Hepatic stellate cell (primary cell): ENCODE measurements at regions not wholly inside any gene's neighbourhood (a gene's known extent, or its start where the extent isn't known, plus 50 kb on each side); places are given as distances from the start of the nearest gene placed in this dataset.

ENCODE experiments used
- DNase-seq: peaks from one replicate; pipeline ENCODE4 v3.0.0; 2011; ENCODE audit warnings: low spot score

DNA sequence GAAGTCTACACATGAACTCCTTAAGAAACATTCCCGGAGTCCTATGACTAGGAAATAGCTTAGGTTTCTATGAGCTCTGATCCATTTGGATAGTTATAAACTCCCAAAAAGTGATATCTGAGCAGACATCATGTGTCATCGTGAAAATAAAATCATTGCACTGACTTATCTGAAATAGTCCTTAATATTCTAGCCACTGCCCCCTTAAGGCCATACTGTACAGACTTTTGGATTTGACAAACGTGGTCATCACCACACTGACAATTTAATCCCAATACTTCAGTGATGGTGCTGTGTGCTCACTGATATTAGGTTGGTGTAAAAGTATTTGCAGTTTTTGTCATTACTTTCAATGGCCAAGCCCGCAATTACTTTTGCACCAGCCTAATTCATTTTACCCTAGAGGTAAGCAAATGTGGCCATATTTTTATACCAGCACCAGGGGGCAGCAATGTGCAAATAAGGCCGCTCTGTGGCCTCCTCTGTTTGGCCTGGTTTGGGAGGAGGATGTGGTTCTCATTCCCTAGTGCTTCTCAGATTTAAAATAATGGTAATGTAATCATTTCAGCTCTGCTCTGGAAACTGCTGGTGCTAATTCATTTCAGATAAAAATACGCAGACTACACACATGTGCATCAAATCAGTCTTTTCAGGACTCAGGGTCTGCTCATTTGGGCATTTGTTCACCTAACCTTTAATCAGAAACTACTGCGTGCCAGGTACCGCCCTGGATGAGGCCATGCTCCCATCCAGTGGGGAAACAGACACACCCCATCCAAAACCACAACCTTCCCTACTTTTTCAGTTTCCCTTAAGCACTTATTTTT, 196.4 kb upstream of the C1QTNF7 start:
- peak; percentile 56 for DNase-seq

DNA sequence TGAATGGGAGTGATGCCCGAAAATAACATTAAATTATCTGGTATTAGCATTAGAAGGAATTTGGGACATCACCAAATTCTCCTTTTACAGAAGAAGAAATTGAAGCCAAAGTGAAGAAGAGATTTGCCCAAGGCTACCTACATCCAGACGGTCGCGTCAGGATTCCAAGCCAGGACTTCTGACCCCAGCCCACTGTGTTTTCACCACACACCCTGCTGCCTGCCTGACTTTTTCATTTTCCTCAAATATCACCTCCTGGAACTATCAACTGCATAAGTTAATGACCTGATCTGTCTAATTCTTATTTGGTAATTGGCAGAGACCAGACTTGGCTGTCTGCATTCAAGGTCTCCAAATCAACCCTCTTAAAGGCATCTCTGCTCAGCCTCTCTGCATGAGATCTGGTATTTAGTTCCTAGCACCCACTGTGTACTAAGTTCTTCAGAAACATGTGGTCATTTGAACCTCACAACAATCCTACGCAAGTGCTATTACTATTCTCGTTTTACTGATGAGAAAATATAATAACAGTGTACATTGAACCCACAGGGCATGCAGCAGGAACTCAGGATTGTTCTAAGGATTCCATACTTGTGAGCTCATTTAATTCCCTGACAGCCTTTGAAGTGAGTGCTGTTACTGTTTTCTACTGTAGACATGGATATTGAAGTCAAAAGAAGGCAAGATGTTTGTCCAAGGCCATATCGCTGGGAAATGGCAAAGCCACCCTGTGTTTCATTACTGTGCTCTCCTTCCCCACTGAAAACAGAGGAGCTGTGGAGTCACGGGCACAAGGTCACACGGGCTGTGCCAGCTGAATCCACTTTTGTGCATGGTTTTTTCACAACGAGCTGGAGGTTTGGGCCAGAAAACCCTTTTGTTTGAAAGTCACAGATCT, 195.2 kb upstream of the C1QTNF7 start:
- peak; percentile 54 for DNase-seq

DNA sequence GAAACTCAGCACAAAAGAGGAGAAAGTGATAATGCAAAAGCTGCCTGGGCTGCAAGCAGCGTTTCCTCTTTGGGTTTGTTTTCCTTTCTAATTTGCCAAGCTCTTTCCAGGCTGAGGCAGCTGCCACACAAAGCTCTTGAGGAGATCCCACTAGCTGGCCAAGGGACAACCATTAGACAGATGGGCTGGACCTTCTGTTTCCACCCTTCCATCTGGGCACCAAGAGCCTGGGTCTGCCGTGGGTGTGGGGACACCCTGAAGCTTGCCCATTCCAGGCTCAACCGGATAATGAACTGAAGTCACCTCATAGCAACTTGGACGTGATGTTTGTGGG, 194.6 kb upstream of the C1QTNF7 start:
- DNase-seq: no peak

DNA sequence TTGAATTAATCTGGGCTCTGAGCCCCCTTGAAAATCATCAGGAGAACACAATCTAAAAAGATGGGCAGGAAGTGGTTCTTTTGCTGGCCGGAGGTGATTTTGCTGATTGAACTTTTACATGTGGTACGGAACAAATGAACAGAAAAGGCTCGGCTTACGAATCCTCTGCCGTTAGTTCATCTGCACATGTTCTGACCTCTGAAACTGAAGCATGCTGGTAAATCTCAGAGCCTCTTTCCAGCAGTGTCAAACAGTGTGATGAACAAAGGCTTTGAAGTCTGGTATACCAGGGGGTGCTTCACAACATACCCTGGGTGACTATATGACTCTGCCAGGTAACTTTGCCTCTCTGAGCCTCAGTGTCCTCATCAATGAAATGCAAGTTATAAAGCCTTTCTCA, 194.2 kb upstream of the C1QTNF7 start:
- DNase-seq: no peak

DNA sequence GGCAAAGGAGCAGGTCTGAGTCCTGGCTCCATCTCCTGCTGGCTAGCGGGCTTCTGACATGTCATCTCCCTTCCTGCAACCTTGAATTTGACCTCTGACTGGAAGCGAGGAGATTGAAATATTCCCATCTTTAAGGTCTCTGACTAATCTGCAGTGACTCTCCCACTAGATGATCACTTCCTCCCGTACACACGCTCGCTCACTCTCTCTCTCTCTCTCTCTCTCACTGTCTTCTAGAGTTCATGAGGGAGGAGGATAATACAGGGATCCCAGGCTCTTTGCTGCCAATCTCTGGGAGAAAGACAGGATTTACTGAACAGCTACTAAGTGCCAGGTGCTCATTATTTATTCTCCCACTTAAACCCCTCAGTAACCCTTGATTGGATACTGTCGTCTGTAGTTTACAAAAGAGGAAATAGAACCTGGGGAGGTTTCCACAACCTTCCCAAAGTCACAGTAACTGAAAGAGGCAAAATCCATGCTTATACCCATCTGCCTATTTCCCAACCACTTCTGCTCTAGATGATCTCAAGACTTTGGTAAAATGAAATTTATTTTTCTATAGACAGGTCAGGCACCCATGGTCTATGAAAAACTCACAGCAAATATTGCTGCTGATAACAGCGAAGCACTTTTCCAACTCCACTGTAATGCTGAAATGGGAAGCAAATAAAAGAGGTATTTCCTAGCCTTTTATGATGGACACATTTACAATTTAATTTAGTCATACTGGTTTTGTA, 193.5 kb upstream of the C1QTNF7 start:
- peak; percentile 74 for DNase-seq

DNA sequence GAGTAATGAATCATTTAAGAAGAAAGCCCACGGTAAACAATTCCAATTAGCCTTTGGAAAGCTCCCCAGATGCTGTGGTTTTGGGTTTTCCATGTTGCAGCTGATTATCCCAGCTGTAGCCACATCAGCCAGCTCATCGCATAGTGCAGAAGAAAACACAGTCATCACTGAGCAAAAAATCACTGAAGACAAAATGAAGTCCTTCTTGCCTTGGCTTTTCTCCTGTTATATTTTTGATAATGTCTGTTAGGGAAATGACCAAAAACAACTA, 193.0 kb upstream of the C1QTNF7 start:
- peak; percentile 57 for DNase-seq

DNA sequence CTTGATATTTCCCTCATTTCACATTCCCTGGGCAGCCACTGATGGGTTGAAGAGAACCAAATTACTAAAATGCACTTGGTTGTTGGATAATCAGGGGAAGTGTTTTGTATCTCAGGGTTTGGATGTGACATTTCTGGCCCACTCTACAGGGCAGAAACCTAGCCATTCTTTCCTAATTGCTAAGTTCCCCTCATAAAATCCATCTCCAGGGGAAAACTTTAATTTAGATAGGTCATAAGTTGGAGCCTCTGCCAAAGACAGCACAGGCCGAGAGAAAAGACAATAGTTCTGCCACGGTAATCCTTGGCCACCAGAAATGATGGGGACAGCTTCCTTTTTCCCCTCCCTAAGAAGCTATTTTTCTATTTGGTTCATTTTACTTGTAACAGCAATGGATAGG, 192.7 kb upstream of the C1QTNF7 start:
- DNase-seq: no peak

DNA sequence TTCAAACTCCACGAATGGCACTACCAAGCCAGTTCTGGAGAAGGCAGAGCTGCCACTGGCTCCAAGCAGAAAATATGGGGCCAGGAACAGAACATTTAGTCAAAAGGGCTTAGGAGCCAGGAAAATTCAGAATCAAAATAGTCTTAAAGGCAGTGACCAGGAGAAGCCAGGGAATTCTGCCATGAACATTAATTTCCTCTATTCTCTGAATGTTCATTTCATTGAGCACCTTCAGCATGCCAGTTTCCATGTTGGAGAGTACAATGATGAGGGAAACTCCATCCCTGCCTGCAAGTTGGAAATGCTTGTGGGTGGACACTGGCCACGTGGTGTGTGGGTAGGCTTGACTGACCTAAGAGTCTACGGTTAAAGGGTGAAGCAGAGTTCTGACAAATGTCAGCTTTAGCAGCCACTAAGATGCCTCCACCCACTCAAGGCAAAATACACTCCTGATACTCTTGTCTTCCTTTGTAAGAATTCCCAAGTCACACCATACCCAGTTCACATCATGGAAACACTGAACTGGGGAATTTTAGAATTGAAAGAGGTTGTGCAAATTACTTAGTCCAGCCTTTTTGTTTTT, 190.1 kb upstream of the C1QTNF7 start:
- no peak for DNase-seq

DNA sequence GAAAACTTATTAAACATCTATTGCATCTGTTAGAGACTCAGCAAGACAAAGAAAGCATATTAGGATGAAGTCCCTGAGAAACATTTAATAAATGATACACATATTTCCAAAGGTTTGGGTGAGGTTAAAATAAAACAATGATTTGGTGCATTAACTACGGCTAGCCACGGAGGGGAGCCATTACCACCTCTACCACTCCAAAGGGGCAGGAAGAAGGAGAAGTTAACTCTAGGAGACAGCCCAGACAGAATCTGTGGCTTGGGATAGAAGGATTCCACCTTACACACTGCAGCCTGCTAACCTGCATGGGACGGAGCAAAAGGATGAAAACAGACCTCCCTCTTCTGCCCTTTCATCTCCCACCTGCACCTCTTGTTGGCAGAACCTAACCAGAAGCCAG, 189.1 kb upstream of the C1QTNF7 start:
- peak; percentile 70 for DNase-seq

DNA sequence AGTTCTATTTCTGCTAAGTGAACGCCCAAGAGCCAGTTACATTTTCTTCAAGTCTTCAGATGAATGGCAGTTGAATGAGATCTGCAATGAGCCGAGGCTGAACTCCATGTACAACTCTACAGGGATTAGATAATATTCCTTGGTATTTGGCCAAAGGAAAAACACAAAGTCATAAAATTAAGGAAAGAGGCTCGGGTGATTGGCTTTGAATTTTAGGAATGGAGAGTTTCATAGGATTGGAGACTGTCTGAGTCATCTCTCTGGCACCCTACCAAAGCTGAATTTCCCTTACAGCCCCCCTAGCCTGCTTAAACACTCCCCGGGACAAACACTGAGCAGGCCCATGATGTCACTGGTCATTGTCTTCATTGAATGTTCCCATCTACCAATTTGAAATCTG, 188.0 kb upstream of the C1QTNF7 start:
- DNase-seq: peak; percentile 34

DNA sequence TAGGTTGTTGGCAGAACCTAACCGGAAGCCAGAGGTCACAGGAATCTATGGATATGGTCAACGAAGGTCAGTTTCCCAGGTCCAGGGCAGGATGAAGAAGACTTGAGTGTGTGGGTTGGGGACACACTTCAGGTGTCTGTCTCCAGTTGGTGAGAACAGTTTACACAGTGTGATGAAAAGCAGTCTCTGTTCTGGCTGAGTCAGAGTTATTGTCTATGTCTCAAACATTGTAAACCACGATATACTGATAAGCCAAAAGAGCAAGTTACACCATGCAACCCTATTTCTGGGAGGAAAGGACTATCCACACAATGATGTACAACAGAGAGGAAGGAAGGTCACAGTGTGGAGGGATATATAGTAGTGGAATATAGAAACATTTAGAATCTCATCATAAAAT, 187.1 kb upstream of the C1QTNF7 start:
- DNase-seq: no peak

DNA sequence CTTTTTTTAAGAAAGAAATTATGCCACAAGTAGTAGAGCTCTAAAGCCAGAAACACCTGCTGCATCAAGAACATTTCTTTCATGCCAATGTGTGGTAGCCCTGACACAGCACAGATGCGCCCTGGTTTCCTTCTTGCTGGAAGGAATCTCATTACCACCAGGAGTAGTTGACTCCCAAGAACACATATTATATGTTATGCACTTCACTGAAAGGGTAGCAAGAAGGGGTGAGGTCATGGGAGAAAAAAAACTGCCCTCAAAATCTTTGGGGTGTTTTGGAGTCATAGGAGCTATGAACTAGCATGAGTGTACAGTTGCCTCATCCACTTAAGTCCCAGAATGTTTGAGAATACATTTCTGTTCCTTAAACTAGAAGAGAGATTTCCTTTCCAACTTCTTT, 185.8 kb upstream of the C1QTNF7 start:
- no peak for DNase-seq

DNA sequence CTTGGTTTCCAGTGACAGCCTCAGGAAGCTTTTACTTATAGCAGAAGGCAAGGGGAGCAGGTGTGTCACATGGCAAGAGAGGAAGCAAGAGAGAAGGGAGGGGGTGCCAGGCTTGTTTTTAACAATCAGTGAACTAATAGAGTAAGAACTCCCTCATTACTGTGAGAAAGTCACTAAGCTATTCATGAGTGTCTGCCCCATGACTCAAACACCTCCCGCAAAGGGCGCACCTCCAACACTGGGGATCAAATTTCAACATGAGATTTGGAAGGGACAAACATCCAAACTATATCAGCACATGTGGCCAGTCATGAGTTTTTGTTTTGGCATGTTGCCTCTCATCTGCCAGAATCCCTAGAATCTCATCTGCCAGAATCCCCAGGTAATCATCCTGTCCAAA, 183.5 kb upstream of the C1QTNF7 start:
- DNase-seq: no peak

DNA sequence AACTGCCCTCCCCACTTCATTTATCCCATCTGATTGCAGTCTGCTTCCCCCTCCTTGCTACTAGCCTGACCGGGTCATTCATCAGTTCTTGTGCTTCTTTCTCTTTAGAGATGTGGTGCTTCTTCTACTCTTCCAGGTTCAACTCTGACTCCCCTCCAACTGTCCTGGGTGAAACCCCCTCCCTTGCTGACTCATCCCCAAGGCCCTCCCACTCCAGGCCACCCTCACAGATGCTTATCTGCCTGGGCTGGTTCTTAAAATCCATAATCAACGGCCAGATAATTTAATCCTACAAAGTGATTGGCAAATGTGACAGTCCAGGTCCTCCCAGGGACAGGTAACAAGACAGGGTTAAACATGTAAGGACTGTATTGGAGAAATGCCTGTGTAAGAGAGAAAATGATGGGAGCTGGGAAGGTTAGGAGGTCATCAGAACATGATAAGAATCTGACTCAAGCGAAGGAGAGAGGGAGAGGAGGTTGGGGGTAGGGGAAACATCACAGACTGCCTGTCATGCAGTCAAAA, 182.8 kb upstream of the C1QTNF7 start:
- DNase-seq: no peak

DNA sequence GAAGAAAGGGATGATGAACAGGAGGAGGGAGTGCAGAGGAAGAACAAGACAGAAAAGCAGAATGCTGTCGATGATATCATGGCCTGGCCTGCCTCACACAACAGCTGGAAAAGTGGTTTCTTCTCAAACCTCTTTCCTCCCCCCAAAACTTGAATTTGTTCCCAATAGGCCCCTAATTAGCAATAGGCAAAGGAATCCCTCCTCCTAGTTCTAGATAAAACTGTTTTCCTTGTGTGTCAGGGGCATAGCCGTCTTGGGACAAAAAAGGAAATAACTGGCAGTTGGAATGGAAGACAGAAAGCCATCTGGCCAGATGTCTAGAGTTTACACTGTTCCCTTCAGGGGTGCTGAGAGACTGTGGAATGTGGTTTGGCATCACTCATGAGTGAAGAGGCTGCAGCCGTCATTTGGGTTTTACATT, 177.8 kb upstream of the C1QTNF7 start:
- DNase-seq: peak; percentile 12

DNA sequence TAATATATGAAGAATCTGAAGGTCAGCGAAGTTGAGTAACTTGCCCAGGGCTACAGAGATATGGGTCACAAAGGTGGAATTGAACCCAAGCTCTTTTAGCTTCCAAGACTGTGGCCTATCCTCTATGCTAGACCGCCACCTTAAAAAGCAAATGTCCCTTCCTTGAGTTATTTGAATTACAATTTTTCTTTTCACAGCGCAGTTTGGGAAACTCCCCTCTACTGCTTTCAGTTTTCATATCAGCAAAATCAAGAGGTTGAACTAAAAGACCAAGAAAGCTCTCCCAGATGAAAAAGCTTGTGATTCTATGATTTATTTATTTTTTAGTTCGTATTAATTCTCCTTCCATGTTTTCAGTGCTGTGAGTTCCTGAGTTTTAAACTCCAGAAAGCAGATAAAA, 174.5 kb upstream of the C1QTNF7 start:
- DNase-seq: no peak

DNA sequence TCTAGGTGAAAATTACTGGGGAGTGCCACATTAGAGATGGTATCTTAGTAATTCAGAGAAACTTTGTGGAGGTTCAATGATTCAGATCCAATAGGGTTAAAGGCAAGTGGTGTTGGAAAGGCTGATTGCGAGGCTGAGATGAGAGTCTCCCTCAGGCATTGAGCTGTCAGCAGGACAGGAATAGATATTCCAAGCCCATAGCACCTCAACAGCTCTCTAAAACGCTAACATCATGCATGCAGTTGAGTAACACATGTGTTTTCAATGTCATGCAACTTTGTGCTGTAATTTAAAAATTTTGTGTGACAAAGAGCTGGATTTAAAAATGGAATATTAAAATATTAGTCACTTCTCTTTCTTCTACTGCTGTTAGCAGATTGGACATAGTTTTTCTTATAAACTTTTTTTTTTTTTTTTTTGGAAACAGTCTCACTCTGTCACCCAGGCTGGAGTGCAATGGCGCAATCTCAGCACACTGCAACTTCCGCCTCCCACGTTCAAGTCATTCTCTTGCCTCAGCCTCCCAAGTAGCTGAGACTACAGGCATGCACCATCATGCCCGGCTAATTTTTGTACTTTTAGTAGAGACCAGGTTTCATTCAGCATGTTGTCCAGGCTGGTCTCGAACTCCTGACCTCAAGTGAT, 173.5 kb upstream of the C1QTNF7 start:
- no peak for DNase-seq

DNA sequence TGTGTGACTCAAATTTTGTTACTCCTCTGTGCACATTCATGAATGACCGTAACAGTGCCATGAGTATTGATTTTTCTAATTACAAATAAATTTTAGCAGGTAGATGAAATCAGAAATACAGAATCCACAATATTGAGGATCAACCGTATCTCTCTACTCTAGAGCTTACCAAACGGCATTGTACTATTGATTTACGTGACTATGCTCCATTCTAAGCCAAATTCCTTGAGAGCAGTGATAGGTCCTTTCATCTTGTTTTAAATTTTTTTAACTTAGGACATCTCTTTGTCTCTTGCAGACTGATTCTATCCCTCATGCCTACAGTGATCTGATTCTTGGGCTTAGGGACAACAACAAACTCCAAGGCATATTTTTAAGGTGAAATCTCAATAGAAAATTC, 172.3 kb upstream of the C1QTNF7 start:
- no peak for DNase-seq

DNA sequence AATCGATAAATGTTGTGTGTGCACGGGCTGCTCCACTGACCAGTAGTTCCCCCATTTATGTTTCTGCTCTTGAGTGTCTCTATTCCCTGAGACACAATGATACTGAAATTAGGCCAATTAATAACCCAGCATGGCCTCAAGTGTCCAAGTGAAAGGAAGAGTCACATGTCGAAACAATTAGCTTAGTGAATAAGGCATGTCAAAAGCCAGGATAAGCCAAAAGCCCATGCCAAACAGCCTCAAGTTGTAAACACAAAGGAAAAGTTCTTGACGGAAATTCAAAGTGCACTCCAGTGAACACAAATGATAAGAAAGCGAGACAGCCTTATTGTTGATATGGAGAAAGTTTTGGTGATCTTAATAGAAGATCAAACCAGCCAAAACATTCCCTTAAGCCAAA, 167.1 kb upstream of the C1QTNF7 start:
- DNase-seq: no peak

DNA sequence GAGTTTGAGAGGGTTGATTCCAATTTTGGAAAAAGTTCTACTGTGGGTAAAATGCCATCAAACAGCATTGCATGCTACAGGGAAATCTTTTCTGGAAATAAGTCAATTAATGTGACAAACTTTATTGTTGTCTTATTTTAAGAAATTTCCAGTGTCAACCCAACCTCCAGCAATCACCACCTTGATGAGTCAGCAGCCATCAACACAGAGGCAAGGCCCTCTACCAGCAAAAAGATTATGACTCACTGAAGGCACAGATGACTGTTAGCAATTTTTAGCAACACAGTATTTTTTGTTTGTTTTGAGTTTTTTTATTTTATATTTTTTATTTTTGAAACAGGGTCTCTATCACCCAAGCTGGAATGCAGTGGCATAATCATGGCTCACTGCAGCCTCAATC, 165.4 kb upstream of the C1QTNF7 start:
- DNase-seq: no peak

DNA sequence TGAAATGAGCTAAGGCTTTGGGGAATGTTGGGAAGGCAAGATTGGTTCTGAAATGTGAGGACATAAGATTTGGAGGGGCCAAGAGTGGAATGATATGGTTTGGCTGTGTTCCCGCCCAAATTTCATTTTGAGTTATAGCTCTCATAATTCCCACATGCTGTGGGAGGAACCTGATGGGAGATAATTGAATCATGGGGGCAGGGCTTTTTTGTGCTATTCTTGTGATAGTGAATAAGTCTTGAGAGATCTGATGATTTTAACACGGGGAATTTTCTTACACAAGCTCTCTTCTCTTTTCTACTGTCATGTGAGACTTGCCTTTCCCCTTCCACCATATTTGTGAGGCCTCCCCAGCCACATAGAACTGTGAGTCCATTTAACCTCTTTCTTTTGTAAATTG, 157.6 kb upstream of the C1QTNF7 start:
- DNase-seq: no peak

DNA sequence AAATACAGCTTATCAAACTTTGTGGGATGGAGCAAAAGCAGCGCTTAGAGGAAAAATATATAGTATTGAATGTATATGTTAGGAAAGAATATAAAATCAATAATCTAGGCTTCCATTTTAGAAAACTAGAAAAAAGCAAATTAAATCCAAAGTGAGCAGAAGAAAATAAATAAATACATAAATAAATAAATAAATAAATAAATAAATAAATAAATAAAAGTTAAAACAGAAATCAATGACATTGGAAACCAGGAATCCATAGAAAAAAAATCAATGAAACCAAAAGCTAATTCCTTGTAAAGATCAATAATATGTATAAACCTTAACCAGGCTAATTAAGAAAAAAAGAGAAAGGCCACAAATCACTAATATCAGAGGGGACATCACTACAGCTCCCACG, 141.8 kb upstream of the C1QTNF7 start:
- DNase-seq: no peak
